ENCODE measurements at regions not wholly inside any gene's neighbourhood (a gene's known extent, or its start where the extent isn't known, plus 50 kb on each side); places are given as distances from the start of the nearest gene placed in this dataset.

- no peak for DNase-seq (ENCODE audit: low read depth, low spot score)
These were observed 712.0 kb downstream of the TBC1D22A start for GRCh38 chr22:47474464-47474863.

GRCh38 chr22:47472636-47473035 lies 710.2 kb downstream of the TBC1D22A start:
- DNase-seq (ENCODE audit: low read depth, low spot score), result no peak

GRCh38 chr22:47471406-47471805 lies 709.0 kb downstream of the TBC1D22A start:
- no peak for DNase-seq (ENCODE audit: low read depth, low spot score)

- DNase-seq (ENCODE audit: low read depth, low spot score), result no peak
These were observed 703.4 kb downstream of the TBC1D22A start for GRCh38 chr22:47465809-47466208.

- no peak for DNase-seq (ENCODE audit: low read depth, low spot score)
These were observed 702.8 kb downstream of the TBC1D22A start for GRCh38 chr22:47465222-47465621.

- DNase-seq (ENCODE audit: low read depth, low spot score), result no peak
These were observed 700.8 kb downstream of the TBC1D22A start for GRCh38 chr22:47463220-47463619.

- DNase-seq (ENCODE audit: low read depth, low spot score), result no peak
These were observed 698.4 kb downstream of the TBC1D22A start for GRCh38 chr22:47460861-47461260.

GRCh38 chr22:47460176-47460575 lies 697.7 kb downstream of the TBC1D22A start:
- no peak for DNase-seq (ENCODE audit: low read depth, low spot score)

GRCh38 chr22:47458348-47458747 lies 695.9 kb downstream of the TBC1D22A start:
- no peak for DNase-seq (ENCODE audit: low read depth, low spot score)

GRCh38 chr22:47457509-47458300 lies 695.3 kb downstream of the TBC1D22A start:
- no peak for DNase-seq (ENCODE audit: low read depth, low spot score)

- no peak for DNase-seq (ENCODE audit: low read depth, low spot score)
These were observed 694.6 kb downstream of the TBC1D22A start for GRCh38 chr22:47457021-47457420.

GRCh38 chr22:47456031-47456430 lies 693.6 kb downstream of the TBC1D22A start:
- DNase-seq (ENCODE audit: low read depth, low spot score), result no peak

- DNase-seq (ENCODE audit: low read depth, low spot score), result no peak
These were observed 690.6 kb downstream of the TBC1D22A start for GRCh38 chr22:47453049-47453448.

GRCh38 chr22:47452184-47452583 lies 689.7 kb downstream of the TBC1D22A start:
- no peak for DNase-seq (ENCODE audit: low read depth, low spot score)

GRCh38 chr22:47450876-47451475 lies 688.5 kb downstream of the TBC1D22A start:
- no peak for DNase-seq (ENCODE audit: low read depth, low spot score)

GRCh38 chr22:47449508-47450270 lies 687.2 kb downstream of the TBC1D22A start:
- DNase-seq (ENCODE audit: low read depth, low spot score), result no peak

GRCh38 chr22:47448231-47449223 lies 686.1 kb downstream of the TBC1D22A start:
- DNase-seq (ENCODE audit: low read depth, low spot score), result no peak

- DNase-seq (ENCODE audit: low read depth, low spot score), result no peak
These were observed 684.7 kb downstream of the TBC1D22A start for GRCh38 chr22:47446821-47447810.

GRCh38 chr22:47446331-47446730 lies 683.9 kb downstream of the TBC1D22A start:
- no peak for DNase-seq (ENCODE audit: low read depth, low spot score)

GRCh38 chr22:47445716-47446290 lies 683.4 kb downstream of the TBC1D22A start:
- no peak for DNase-seq (ENCODE audit: low read depth, low spot score)
